ENCODE measurements at regions not wholly inside any gene's neighbourhood (a gene's known extent, or its start where the extent isn't known, plus 50 kb on each side); places are given as distances from the start of the nearest gene placed in this dataset.

GRCh38 chr3:144557515-144557914 is 585.9 kb downstream of the DIPK2A start:
- CTCF ChIA-PET = interaction anchor here (1.0 kb wide), 2 partner anchors 12 to 33 kb away, joined by 3 read pairs; no protein-coding TSS in a partner anchor
- no peaks in the 10 kb centered on the region for H3K9me3 ChIP-seq (ENCODE audit: control insufficient read depth, insufficient read depth, low read length)
- no peak for TF ChIP-seq CTCF (IDR thresholded peaks at IDR 0.05; ENCODE audit: low read depth, low read length)
- H3K4me3 ChIP-seq (ENCODE audit: low read depth, low read length) = no peak overlapping the region
- H3K27ac ChIP-seq (ENCODE audit: low read depth, low read length) = no peak overlapping the region
- DNase-seq (ENCODE audit: low read depth, low spot score) = no peak
- H3K27me3 ChIP-seq (ENCODE audit: control insufficient read depth, insufficient read depth, low read length) = no peaks in the 10 kb centered on the region
- POLR2A ChIA-PET = no interaction called here

- CTCF ChIA-PET = no interaction called here
Measured at GRCh38 chr3:144564011-144564410, 592.4 kb downstream of the DIPK2A start.

GRCh38 chr3:144566320-144566719 is 594.7 kb downstream of the DIPK2A start:
- TF ChIP-seq CTCF (IDR thresholded peaks at IDR 0.05; ENCODE audit: low read depth, low read length) = no peak
- DNase-seq (ENCODE audit: low read depth, low spot score) = no peak
- CTCF ChIA-PET = no interaction called here

More at GRCh38 chr3:144564011-144564410, 592.4 kb downstream of the DIPK2A start:
- Histone ChIP-seq H3K4me3 (ENCODE audit: low read depth, low read length) (no peak overlapping the region), H3K27me3 (ENCODE audit: control insufficient read depth, insufficient read depth, low read length) (no peaks in the 10 kb centered on the region), H3K27ac (ENCODE audit: low read depth, low read length) (no peak overlapping the region), H3K9me3 (ENCODE audit: control insufficient read depth, insufficient read depth, low read length) (no peaks in the 10 kb centered on the region)
- no peak for TF ChIP-seq CTCF (IDR thresholded peaks at IDR 0.05; ENCODE audit: low read depth, low read length)
- POLR2A ChIA-PET = no interaction called here
- no peak for DNase-seq (ENCODE audit: low read depth, low spot score)

GRCh38 chr3:144569651-144570050 is 598.0 kb downstream of the DIPK2A start:
- Histone ChIP-seq H3K27me3 (ENCODE audit: control insufficient read depth, insufficient read depth, low read length) (no peaks in the 10 kb centered on the region), H3K27ac (ENCODE audit: low read depth, low read length) (no peak overlapping the region), H3K9me3 (ENCODE audit: control insufficient read depth, insufficient read depth, low read length) (no peaks in the 10 kb centered on the region), H3K4me3 (ENCODE audit: low read depth, low read length) (no peak overlapping the region)
- DNase-seq (ENCODE audit: low read depth, low spot score) = no peak
- CTCF ChIA-PET = no interaction called here
- POLR2A ChIA-PET = no interaction called here
- TF ChIP-seq CTCF (IDR thresholded peaks at IDR 0.05; ENCODE audit: low read depth, low read length) = no peak

More at GRCh38 chr3:144566320-144566719, 594.7 kb downstream of the DIPK2A start:
- no peaks in the 10 kb centered on the region for H3K9me3 ChIP-seq (ENCODE audit: control insufficient read depth, insufficient read depth, low read length)
- no peak overlapping the region for H3K27ac ChIP-seq (ENCODE audit: low read depth, low read length)
- POLR2A ChIA-PET = no interaction called here
- H3K4me3 ChIP-seq (ENCODE audit: low read depth, low read length) = no peak overlapping the region
- H3K27me3 ChIP-seq (ENCODE audit: control insufficient read depth, insufficient read depth, low read length) = no peaks in the 10 kb centered on the region

GRCh38 chr3:144583871-144584270 is 612.2 kb downstream of the DIPK2A start:
- no peak for DNase-seq (ENCODE audit: low read depth, low spot score)
- Histone ChIP-seq H3K27me3 (ENCODE audit: control insufficient read depth, insufficient read depth, low read length) (no peaks in the 10 kb centered on the region), H3K27ac (ENCODE audit: low read depth, low read length) (no peak overlapping the region), H3K9me3 (ENCODE audit: control insufficient read depth, insufficient read depth, low read length) (peaks cover 3% of the 10 kb centered on the region; the same call in 1 of the 2 replicates), H3K4me3 (ENCODE audit: low read depth, low read length) (no peak overlapping the region)
- ChIA-PET CTCF (interaction anchor here (0.6 kb wide), 1 partner anchor 24 kb away, joined by 3 read pairs; no protein-coding TSS in a partner anchor), POLR2A (no interaction called here)
- no peak for TF ChIP-seq CTCF (IDR thresholded peaks at IDR 0.05; ENCODE audit: low read depth, low read length)
